ENCODE measurements at regions not wholly inside any gene's neighbourhood (a gene's known extent, or its start where the extent isn't known, plus 50 kb on each side); places are given as distances from the start of the nearest gene placed in this dataset.

GRCh38 chr9:81119591-81119990, 569.8 kb downstream of the TLE1 start:
- DNase-seq (ENCODE audit: low read depth in 2 of 2) = no peak

GRCh38 chr9:81118416-81118815, 570.9 kb downstream of the TLE1 start:
- DNase-seq (ENCODE audit: low read depth in 2 of 2) = no peak

GRCh38 chr9:81116340-81117137, 572.8 kb downstream of the TLE1 start:
- no peak for DNase-seq (ENCODE audit: low read depth in 2 of 2)

GRCh38 chr9:81113453-81114124, 575.8 kb downstream of the TLE1 start:
- DNase-seq (ENCODE audit: low read depth in 2 of 2) = no peak

- no peak for DNase-seq (ENCODE audit: low read depth in 2 of 2)
These were observed 576.5 kb downstream of the TLE1 start for GRCh38 chr9:81112627-81113452.

GRCh38 chr9:81108821-81109220, 580.5 kb downstream of the TLE1 start:
- DNase-seq (ENCODE audit: low read depth in 2 of 2) = no peak

- no peak for DNase-seq (ENCODE audit: low read depth in 2 of 2)
These were observed 581.0 kb downstream of the TLE1 start for GRCh38 chr9:81108391-81108790.

- DNase-seq (ENCODE audit: low read depth in 2 of 2) = no peak
These were observed 585.5 kb downstream of the TLE1 start for GRCh38 chr9:81103597-81104471.

GRCh38 chr9:81097131-81097847, 592.1 kb downstream of the TLE1 start:
- no peak for DNase-seq (ENCODE audit: low read depth in 2 of 2)

- no peak for DNase-seq (ENCODE audit: low read depth in 2 of 2)
These were observed 592.7 kb downstream of the TLE1 start for GRCh38 chr9:81096625-81097024.

- DNase-seq (ENCODE audit: low read depth in 2 of 2) = no peak
These were observed 597.3 kb downstream of the TLE1 start for GRCh38 chr9:81092057-81092456.

GRCh38 chr9:81088341-81088740, 601.0 kb downstream of the TLE1 start:
- no peak for DNase-seq (ENCODE audit: low read depth in 2 of 2)

GRCh38 chr9:81086416-81086815, 602.9 kb downstream of the TLE1 start:
- DNase-seq (ENCODE audit: low read depth in 2 of 2) = no peak

GRCh38 chr9:81083854-81084512, 605.4 kb downstream of the TLE1 start:
- DNase-seq (ENCODE audit: low read depth in 2 of 2) = no peak

GRCh38 chr9:81083067-81083466, 606.3 kb downstream of the TLE1 start:
- DNase-seq (ENCODE audit: low read depth in 2 of 2) = no peak

GRCh38 chr9:81082221-81082620, 607.1 kb downstream of the TLE1 start:
- DNase-seq (ENCODE audit: low read depth in 2 of 2) = no peak

- no peak for DNase-seq (ENCODE audit: low read depth in 2 of 2)
These were observed 608.4 kb downstream of the TLE1 start for GRCh38 chr9:81080900-81081299.

GRCh38 chr9:81080185-81080584, 609.2 kb downstream of the TLE1 start:
- DNase-seq (ENCODE audit: low read depth in 2 of 2) = no peak

- DNase-seq (ENCODE audit: low read depth in 2 of 2) = no peak
These were observed 610.3 kb downstream of the TLE1 start for GRCh38 chr9:81079055-81079454.

- DNase-seq (ENCODE audit: low read depth in 2 of 2) = no peak
These were observed 610.8 kb downstream of the TLE1 start for GRCh38 chr9:81078555-81078954.
